ENCODE measurements at regions not wholly inside any gene's neighbourhood (a gene's known extent, or its start where the extent isn't known, plus 50 kb on each side); places are given as distances from the start of the nearest gene placed in this dataset.

GRCh38 chr5:159819591-159820411, 96.5 kb upstream of the ADRA1B start:
- no peak for DNase-seq (ENCODE audit: low read depth)

GRCh38 chr5:159820692-159821091, 95.6 kb upstream of the ADRA1B start:
- DNase-seq (ENCODE audit: low read depth), result no peak

- no peak for DNase-seq (ENCODE audit: low read depth)
Observed at GRCh38 chr5:159821461-159821940, 94.8 kb upstream of the ADRA1B start.

GRCh38 chr5:159824188-159825161, 91.8 kb upstream of the ADRA1B start:
- no peak for DNase-seq (ENCODE audit: low read depth)

- no peak for DNase-seq (ENCODE audit: low read depth)
Observed at GRCh38 chr5:159825551-159826051, 90.7 kb upstream of the ADRA1B start.

- DNase-seq (ENCODE audit: low read depth), result no peak
Observed at GRCh38 chr5:159826351-159827214, 89.7 kb upstream of the ADRA1B start.

- DNase-seq (ENCODE audit: low read depth), result no peak
Observed at GRCh38 chr5:159827861-159828260, 88.4 kb upstream of the ADRA1B start.

- DNase-seq (ENCODE audit: low read depth), result no peak
Observed at GRCh38 chr5:159832073-159832472, 84.2 kb upstream of the ADRA1B start.

GRCh38 chr5:159833088-159833487, 83.2 kb upstream of the ADRA1B start:
- no peak for DNase-seq (ENCODE audit: low read depth)

- DNase-seq (ENCODE audit: low read depth), result no peak
Observed at GRCh38 chr5:159833846-159834245, 82.4 kb upstream of the ADRA1B start.

- no peak for DNase-seq (ENCODE audit: low read depth)
Observed at GRCh38 chr5:159835548-159835947, 80.7 kb upstream of the ADRA1B start.

- DNase-seq (ENCODE audit: low read depth), result no peak
Observed at GRCh38 chr5:159836691-159837090, 79.6 kb upstream of the ADRA1B start.

- DNase-seq (ENCODE audit: low read depth), result no peak
Observed at GRCh38 chr5:159837860-159838259, 78.4 kb upstream of the ADRA1B start.

GRCh38 chr5:159838551-159839222, 77.6 kb upstream of the ADRA1B start:
- no peak for DNase-seq (ENCODE audit: low read depth)

- DNase-seq (ENCODE audit: low read depth), result no peak
Observed at GRCh38 chr5:159844267-159845121, 71.8 kb upstream of the ADRA1B start.

- no peak for DNase-seq (ENCODE audit: low read depth)
Observed at GRCh38 chr5:159849437-159850083, 66.7 kb upstream of the ADRA1B start.

GRCh38 chr5:159850160-159850559, 66.1 kb upstream of the ADRA1B start:
- DNase-seq (ENCODE audit: low read depth), result no peak

- no peak for DNase-seq (ENCODE audit: low read depth)
Observed at GRCh38 chr5:159851053-159851452, 65.2 kb upstream of the ADRA1B start.

GRCh38 chr5:159854916-159855315, 61.4 kb upstream of the ADRA1B start:
- DNase-seq (ENCODE audit: low read depth), result no peak
